ENCODE measurements at regions not wholly inside any gene's neighbourhood (a gene's known extent, or its start where the extent isn't known, plus 50 kb on each side); places are given as distances from the start of the nearest gene placed in this dataset.

DNA sequence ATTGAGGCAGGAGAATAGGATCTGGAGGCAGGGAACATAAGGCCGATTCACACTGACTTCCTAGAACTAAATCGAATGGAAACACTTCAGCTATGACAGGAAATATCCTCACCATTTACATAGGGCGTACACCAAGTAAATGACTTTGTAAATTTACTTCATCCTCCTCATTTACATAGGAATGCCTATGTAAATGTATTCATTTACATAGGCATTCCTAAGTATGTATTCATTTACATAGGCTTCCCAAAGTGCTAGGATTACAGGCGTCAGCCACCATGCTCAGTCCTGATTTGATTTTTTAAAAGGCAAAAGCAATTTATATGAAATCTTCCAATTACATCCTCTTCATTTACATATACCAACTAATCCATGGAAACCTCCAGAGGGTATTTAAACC lies 133.1 kb upstream of the RFC3 start:
- TF ChIP-seq, protein P1, sequence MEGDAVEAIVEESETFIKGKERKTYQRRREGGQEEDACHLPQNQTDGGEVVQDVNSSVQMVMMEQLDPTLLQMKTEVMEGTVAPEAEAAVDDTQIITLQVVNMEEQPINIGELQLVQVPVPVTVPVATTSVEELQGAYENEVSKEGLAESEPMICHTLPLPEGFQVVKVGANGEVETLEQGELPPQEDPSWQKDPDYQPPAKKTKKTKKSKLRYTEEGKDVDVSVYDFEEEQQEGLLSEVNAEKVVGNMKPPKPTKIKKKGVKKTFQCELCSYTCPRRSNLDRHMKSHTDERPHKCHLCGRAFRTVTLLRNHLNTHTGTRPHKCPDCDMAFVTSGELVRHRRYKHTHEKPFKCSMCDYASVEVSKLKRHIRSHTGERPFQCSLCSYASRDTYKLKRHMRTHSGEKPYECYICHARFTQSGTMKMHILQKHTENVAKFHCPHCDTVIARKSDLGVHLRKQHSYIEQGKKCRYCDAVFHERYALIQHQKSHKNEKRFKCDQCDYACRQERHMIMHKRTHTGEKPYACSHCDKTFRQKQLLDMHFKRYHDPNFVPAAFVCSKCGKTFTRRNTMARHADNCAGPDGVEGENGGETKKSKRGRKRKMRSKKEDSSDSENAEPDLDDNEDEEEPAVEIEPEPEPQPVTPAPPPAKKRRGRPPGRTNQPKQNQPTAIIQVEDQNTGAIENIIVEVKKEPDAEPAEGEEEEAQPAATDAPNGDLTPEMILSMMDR (IDR thresholded peaks at IDR 0.05; ENCODE audit: borderline replicate concordance, insufficient read depth, low read depth, low read length), result no peak
- no peak overlapping the region for H3K4me3 ChIP-seq (ENCODE audit: low read depth, low read length)

DNA sequence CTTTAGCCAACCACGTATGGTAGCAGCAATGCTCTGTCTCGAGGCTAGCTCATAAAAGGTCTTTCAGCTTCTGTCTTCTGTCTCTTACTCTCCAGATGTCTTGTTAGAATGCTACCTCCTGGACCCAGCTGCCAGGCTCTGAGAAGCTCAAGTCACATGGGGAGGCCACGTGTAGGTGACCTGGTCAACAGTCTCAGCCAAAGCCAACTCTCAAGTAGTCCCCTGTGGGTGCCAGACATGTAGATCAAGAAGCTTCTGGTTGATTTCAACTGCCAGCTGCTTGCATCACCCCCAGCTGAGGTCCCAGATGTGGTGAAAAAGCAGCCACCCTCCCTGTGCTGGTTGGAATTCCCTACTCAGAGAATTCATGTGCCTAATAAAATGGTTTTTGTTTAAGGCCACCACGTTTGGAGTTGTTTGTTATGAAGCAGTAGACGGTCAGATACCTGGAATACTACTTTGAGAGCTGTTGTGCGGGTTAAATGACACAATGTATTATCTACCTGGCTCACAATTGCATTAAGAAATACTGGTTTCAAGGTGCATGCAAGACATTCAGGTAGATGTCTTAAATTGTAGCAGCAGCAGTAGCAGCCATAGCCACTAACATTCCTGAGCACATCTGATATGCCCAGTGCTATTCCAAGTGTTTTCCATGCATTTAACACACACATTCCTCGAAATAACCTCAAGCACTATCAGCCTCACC lies 131.0 kb upstream of the RFC3 start:
- TF ChIP-seq, protein P1 (IDR thresholded peaks at IDR 0.05; ENCODE audit: borderline replicate concordance, insufficient read depth, low read depth, low read length), result no peak
- no peak overlapping the region for H3K4me3 ChIP-seq (ENCODE audit: low read depth, low read length)

DNA sequence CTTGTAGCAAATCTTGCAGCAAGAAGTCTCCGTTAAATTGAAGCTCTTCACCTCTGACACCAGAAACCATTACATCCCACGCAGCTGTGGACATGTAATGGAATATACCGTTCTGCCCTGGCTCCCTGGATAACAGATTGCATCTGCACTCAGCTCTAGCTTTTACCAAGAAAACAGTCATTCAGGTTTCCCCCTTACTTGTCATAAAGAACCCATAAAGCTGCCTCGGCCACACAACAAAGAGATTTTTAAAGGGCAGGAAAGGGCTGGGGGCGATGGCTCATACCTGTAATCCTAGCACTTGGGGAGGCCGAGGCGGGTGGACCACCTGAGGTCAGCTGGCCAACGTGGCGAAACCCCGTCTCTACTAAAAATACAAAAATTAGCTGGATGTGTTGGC lies 127.6 kb upstream of the RFC3 start:
- H3K4me3 ChIP-seq (ENCODE audit: low read depth, low read length), result no peak overlapping the region
- TF ChIP-seq, protein P1 (IDR thresholded peaks at IDR 0.05; ENCODE audit: borderline replicate concordance, insufficient read depth, low read depth, low read length), result no peak

DNA sequence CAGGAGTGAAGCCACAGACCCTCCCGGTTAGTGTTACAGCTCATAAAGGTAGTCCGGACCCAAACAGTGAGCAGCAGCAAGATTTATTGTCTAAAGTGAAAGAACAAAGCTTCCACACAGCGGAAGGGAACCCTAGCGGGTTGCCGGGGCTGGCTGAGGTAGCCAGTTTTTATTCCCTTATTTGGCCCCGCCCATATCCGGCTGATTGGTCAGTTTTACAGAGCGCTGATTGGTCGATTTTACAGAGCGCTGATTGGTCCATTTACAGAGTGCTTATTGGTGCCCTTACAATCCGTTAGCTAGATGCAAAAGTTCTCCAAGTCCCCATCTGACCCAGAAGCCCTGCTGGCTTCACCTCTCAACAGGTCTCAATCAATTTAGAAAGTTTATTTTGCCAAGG lies 126.0 kb upstream of the RFC3 start:
- TF ChIP-seq, protein P1 (IDR thresholded peaks at IDR 0.05; ENCODE audit: borderline replicate concordance, insufficient read depth, low read depth, low read length), result no peak
- no peak overlapping the region for H3K4me3 ChIP-seq (ENCODE audit: low read depth, low read length)

DNA sequence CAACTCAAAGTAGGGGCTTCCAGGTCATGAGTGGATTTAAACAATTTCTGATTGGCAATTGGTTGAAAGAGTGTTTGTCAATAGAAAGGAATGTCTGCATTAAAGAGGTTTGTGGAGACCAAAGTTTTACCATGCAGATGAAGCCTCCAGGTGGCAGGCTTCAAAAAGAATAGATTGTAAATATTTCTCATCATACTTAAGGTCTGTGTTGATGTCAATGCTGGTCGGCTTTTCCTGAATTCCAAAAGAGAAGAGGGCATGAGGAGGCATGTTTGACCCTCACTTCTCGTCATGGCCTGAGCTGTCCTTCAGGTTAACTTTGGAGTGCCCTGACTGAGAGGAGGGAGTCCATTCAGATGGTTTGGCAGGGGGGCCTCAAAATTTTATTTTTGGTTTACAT lies 125.4 kb upstream of the RFC3 start:
- TF ChIP-seq, protein P1 (IDR thresholded peaks at IDR 0.05; ENCODE audit: borderline replicate concordance, insufficient read depth, low read depth, low read length), result no peak
- no peak overlapping the region for H3K4me3 ChIP-seq (ENCODE audit: low read depth, low read length)

DNA sequence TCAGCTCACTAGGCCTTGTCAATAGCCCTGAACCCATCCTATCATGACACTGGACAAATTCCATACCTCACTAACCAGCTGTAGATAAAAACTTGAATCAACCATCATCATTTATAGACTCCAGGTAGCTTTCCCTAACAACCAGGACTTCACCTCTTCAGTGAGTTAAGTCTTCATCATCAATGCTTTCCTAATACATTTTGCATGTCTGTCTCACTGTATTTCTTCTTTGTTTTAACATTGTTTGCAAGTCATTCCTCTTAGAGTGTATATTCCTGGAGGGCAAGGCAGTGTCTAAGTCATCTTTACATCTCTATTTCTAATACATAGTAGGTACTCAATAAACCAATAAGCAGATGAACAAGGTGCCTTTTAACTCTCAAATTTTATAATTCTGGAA lies 123.4 kb upstream of the RFC3 start:
- TF ChIP-seq, protein P1 (IDR thresholded peaks at IDR 0.05; ENCODE audit: borderline replicate concordance, insufficient read depth, low read depth, low read length), result no peak
- H3K4me3 ChIP-seq (ENCODE audit: low read depth, low read length), result no peak overlapping the region

DNA sequence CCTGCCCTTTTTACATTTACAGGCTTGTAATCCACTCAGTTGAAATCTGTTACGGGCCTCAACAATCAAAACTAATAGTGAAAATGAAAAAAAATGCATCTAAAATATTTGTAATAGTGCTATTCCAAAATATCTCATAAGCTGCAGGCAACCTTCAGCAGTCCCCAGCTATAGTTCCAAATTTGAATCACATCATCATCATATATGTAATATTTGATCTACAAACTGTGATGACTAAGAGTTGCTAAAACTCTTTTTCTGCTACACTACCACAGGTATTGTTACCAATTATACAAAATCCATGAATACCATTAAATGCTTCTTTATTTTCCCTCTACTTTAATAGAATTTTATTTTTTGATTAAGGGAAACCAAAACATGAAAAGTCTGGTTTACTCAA lies 121.4 kb upstream of the RFC3 start:
- H3K4me3 ChIP-seq (ENCODE audit: low read depth, low read length), result no peak overlapping the region
- TF ChIP-seq, protein P1 (IDR thresholded peaks at IDR 0.05; ENCODE audit: borderline replicate concordance, insufficient read depth, low read depth, low read length), result no peak

Data from GM12875 (cell line).